ENCODE measurements at regions not wholly inside any gene's neighbourhood (a gene's known extent, or its start where the extent isn't known, plus 50 kb on each side); places are given as distances from the start of the nearest gene placed in this dataset.

DNA sequence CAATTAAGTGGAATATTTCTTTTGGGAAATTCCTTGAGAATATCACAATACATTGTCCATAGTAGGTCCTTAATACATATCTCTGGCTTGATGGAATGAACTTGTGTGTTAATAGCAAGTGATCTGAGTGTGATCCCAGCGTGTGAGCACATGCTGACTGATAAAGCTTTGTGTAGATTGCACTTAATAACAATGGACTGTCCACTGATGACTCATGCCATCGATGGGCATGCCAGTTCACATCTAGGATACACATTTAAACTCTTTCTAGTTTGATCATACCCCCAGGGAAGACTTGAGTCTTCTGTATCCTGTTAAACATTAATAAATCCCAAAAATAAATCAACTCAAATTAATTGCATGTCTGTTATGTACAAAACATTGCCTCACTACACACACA is 454.3 kb upstream of the SPTLC3 start:
- TF ChIP-seq, protein P1, sequence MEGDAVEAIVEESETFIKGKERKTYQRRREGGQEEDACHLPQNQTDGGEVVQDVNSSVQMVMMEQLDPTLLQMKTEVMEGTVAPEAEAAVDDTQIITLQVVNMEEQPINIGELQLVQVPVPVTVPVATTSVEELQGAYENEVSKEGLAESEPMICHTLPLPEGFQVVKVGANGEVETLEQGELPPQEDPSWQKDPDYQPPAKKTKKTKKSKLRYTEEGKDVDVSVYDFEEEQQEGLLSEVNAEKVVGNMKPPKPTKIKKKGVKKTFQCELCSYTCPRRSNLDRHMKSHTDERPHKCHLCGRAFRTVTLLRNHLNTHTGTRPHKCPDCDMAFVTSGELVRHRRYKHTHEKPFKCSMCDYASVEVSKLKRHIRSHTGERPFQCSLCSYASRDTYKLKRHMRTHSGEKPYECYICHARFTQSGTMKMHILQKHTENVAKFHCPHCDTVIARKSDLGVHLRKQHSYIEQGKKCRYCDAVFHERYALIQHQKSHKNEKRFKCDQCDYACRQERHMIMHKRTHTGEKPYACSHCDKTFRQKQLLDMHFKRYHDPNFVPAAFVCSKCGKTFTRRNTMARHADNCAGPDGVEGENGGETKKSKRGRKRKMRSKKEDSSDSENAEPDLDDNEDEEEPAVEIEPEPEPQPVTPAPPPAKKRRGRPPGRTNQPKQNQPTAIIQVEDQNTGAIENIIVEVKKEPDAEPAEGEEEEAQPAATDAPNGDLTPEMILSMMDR (IDR thresholded peaks at IDR 0.05; ENCODE audit: low read depth, low read length, poor library complexity, severe bottlenecking), result no peak
- no peak for TF ChIP-seq EZH2phosphoT487 (IDR thresholded peaks at IDR 0.05; ENCODE audit: borderline replicate concordance, low read length)

All from DOHH2 (cell line).